Neuronal stem cell (in vitro differentiated cells): ENCODE measurements at regions not wholly inside any gene's neighbourhood (a gene's known extent, or its start where the extent isn't known, plus 50 kb on each side); places are given as distances from the start of the nearest gene placed in this dataset.
"Not testable (repeated sequence)": the region's sequence is repeated elsewhere in the genome, so short reads cannot be mapped to it uniquely, and the experiment has no call there.

ENCODE experiments used
- DNase-seq: peaks from one replicate; pipeline ENCODE4 v3.0.0-alpha.2; 2013; ENCODE audit warnings: low spot score
- H2AFZ ChIP-seq: one replicate; pipeline ENCODE4 v1.6.1; 2013; ENCODE audit warnings: mild to moderate bottlenecking, low read length, inconsistent platforms
- H2AK5ac ChIP-seq: 2 replicates; pipeline ENCODE4 v1.6.1; 2013; ENCODE audit warnings: low read depth, mild to moderate bottlenecking, inconsistent platforms, low read length, moderate library complexity, mixed read lengths
- H2BK120ac ChIP-seq: 2 replicates; pipeline ENCODE4 v1.6.1; 2013; ENCODE audit warnings: low read depth, mild to moderate bottlenecking, inconsistent platforms, low read length, moderate library complexity, mixed read lengths
- H2BK12ac ChIP-seq: one replicate; pipeline ENCODE4 v1.6.1; 2013; ENCODE audit warnings: low read length, inconsistent platforms
- H2BK15ac ChIP-seq: 2 replicates; pipeline ENCODE4 v1.6.1; 2013; ENCODE audit warnings: mild to moderate bottlenecking, low read length, inconsistent platforms, mixed read lengths
- H2BK5ac ChIP-seq: one replicate; pipeline ENCODE4 v1.6.1; 2013; ENCODE audit warnings: inconsistent platforms, mild to moderate bottlenecking, low read length, moderate library complexity
- H3K14ac ChIP-seq: one replicate; pipeline ENCODE4 v1.6.1; 2013; ENCODE audit warnings: low read length, inconsistent platforms
- H3K18ac ChIP-seq: 2 replicates; pipeline ENCODE4 v1.6.1; 2013; ENCODE audit warnings: low read length, inconsistent platforms
- H3K23ac ChIP-seq: 2 replicates; pipeline ENCODE4 v1.6.1; 2013; ENCODE audit warnings: low read depth, mild to moderate bottlenecking, mixed read lengths, low read length, inconsistent platforms; ENCODE audit not compliant: poor library complexity
- H3K27ac ChIP-seq: replicated peaks from 3 replicates; pipeline ENCODE4 v1.5.1; 2013; ENCODE audit warnings: low read length, inconsistent platforms
- H3K27me3 ChIP-seq, 3 experiments: 2 replicates each; pipeline ENCODE4 v1.6.1; 2013; ENCODE audit warnings: low read length in 3 of 3, mild to moderate bottlenecking in 2 of 3, inconsistent platforms in 1 of 3, low read depth in 1 of 3, mixed read lengths in 1 of 3, moderate library complexity in 1 of 3; ENCODE audit not compliant: control insufficient read depth in 3 of 3, insufficient read depth in 3 of 3
- H3K36me3 ChIP-seq, 2 donors: replicated peaks in 1 of 2; 2 replicates each; pipeline ENCODE4 v1.6.1; 2013; ENCODE audit warnings: low read length in 2 of 2; ENCODE audit not compliant: control insufficient read depth in 2 of 2, insufficient read depth in 2 of 2
- H3K4ac ChIP-seq: 2 replicates; pipeline ENCODE4 v1.6.1; 2013; ENCODE audit warnings: inconsistent platforms, mild to moderate bottlenecking, low read length, moderate library complexity
- H3K4me1 ChIP-seq, 2 donors: 1 replicate in 1 of 2; 2 replicates in 1 of 2; pipeline ENCODE4 v1.6.1; 2013; ENCODE audit warnings: low read length in 2 of 2, low read depth in 1 of 2; ENCODE audit not compliant: control insufficient read depth in 2 of 2, insufficient read depth in 1 of 2
- H3K4me2 ChIP-seq: one replicate; pipeline ENCODE4 v1.6.1; 2013; ENCODE audit warnings: mild to moderate bottlenecking, low read length, inconsistent platforms; ENCODE audit not compliant: insufficient read depth, poor library complexity, severe bottlenecking
- H3K4me3 ChIP-seq, 2 donors: 2 replicates each; pipeline ENCODE4 v1.5.1; 2013; ENCODE audit warnings: low read length in 2 of 2, mild to moderate bottlenecking in 2 of 2, inconsistent platforms in 1 of 2, moderate library complexity in 1 of 2
- H3K79me1 ChIP-seq: one replicate; pipeline ENCODE4 v1.6.1; 2013; ENCODE audit warnings: low read depth, mild to moderate bottlenecking, inconsistent platforms, low read length, moderate library complexity
- H3K9ac ChIP-seq: one replicate; pipeline ENCODE4 v1.6.1; 2013; ENCODE audit warnings: mild to moderate bottlenecking, low read depth, low read length, inconsistent platforms; ENCODE audit not compliant: poor library complexity
- H3K9me3 ChIP-seq, 2 donors: replicated peaks in 1 of 2; 2 replicates each; pipeline versions ENCODE3 to v1.6.1; 2013; ENCODE audit warnings: low read length in 2 of 2, mild to moderate bottlenecking in 2 of 2, inconsistent platforms in 1 of 2, low read depth in 1 of 2, mixed read lengths in 1 of 2, moderate library complexity in 1 of 2; ENCODE audit not compliant: control insufficient read depth in 2 of 2, insufficient read depth in 1 of 2
- H4K8ac ChIP-seq: one replicate; pipeline ENCODE4 v1.6.1; 2013; ENCODE audit warnings: low read depth, mild to moderate bottlenecking, inconsistent platforms, low read length, moderate library complexity
- H4K91ac ChIP-seq: one replicate; pipeline ENCODE4 v1.6.1; 2013; ENCODE audit warnings: low read length, low read depth, mild to moderate bottlenecking, inconsistent platforms; ENCODE audit not compliant: poor library complexity
- WGBS, 2 donors: extraction: QIAGEN DNeasy Blood & Tissue Kit; methylation state at CpG; one replicate each; pipeline ENCODE4 v1.1.7; 2013; ENCODE audit warnings: missing lambda C conversion rate in 2 of 2, mixed read lengths in 1 of 2; ENCODE audit not compliant: insufficient read length in 2 of 2, insufficient replicate concordance in 1 of 2; ENCODE audit errors: extremely low coverage in 2 of 2; 5-methylcytosine and 5-hydroxymethylcytosine counted together

DNA sequence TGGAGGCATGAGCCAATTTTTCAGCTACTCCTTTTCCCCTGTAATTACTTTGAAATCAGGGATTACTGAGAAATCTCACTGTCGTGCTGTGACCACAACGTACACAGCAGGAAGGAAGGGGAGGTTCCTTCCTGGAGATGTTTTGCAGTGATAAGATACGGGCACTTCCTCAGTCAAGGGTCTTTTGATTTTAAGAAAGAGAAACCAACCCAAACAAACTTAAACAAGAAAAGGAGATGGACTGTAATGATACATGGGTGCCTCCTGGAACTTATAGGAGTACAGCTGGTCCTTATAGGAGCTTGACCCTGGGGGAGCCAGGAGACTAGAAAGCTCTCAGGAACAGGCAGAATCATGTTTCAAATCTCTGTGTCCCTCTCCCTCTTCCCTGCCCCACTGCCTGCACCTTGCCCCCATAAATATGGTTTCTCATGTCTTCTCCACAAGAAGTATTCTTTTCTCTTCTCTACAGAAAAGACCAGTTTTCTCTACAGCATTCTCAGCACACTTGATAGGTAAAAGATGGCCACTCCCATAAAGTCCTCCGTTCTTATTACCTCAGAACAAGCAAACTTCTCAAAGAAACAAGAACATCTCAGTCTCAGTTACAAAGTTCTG, 281.1 kb upstream of the AMIGO2 start:
- Histone ChIP-seq H3K4me2 (no peak overlapping the region), H3K4me3 (no peak overlapping the region), H3K27ac (no peak overlapping the region), H3K9me3 (no peaks in the 10 kb centered on the region), H3K4ac (no peak overlapping the region), H3K27me3 (no peaks in the 10 kb centered on the region), H3K4me1 (no peaks in the 10 kb centered on the region), H4K91ac (no peak overlapping the region), H3K23ac (no peak overlapping the region), H2BK120ac (no peak overlapping the region), H3K79me1 (no peaks in the 10 kb centered on the region), H2BK15ac (no peak overlapping the region), H3K36me3 (no peaks in the 10 kb centered on the region), H3K9ac (no peak overlapping the region), H2BK5ac (no peak overlapping the region), H2AFZ (no peak overlapping the region), H2AK5ac (no peak overlapping the region), H3K14ac (no peak overlapping the region), H2BK12ac (no peak overlapping the region), H3K18ac (no peak overlapping the region), H4K8ac (no peak overlapping the region)
- DNase-seq, result no peak
- WGBS, 2 donors, result no CpG with 5 or more reads among the region's 4 CpGs

GRCh38 chr12:47360093-47360480, 280.3 kb upstream of the AMIGO2 start:
- Histone ChIP-seq H3K4me3 (no peak overlapping the region), H3K27me3 (no peaks in the 10 kb centered on the region), H3K14ac (no peak overlapping the region), H2BK12ac (no peak overlapping the region), H3K27ac (no peak overlapping the region), H2AFZ (no peak overlapping the region), H3K4me2 (no peak overlapping the region), H4K91ac (no peak overlapping the region), H3K4ac (no peak overlapping the region), H3K79me1 (no peaks in the 10 kb centered on the region), H2AK5ac (no peak overlapping the region), H3K23ac (no peak overlapping the region), H3K18ac (no peak overlapping the region), H2BK120ac (no peak overlapping the region), H4K8ac (no peak overlapping the region), H2BK5ac (no peak overlapping the region), H3K9ac (no peak overlapping the region), H2BK15ac (no peak overlapping the region), H3K36me3 (no peaks in the 10 kb centered on the region), H3K9me3 (no peaks in the 10 kb centered on the region), H3K4me1 (no peaks in the 10 kb centered on the region)
- no peak for DNase-seq
- no CpG with 5 or more reads among the region's 1 CpG for WGBS, 2 donors

DNA sequence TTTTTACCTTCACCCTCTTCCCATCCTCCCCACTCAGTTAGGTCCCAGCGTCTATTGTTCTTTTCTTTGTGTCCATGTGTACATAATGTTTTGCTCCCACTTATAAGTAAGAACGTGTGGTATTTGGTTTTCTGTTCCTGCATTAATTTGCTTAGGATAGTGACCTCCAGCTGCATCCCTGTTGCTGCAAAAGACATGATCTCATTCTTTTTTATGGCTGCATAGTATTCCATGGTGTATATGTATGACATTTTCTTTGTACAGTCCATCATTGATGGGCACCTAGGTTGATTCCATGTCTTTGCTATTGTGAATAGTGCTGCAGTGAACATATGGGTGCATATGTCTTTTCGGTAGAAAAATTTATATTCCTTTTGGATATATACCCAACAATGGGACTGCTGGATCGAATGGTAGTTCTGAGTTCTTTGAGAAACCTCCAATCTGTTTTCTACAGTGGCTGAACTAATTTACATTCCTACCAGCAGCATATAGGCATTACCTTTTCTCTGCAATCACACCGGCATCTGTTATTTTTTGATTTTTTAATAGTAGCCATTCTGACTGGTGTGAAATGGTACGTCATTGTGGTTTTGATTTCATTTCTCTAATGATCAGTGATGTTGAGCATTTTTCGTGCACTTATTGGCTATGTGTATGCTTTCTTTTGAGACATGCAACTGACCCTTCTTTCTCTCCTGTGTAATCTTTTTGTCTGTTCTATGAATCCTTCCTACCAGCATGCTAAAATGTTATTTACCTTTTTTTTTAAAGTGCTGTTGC, 279.7 kb upstream of the AMIGO2 start:
- WGBS, 2 donors, result no CpG with 5 or more reads among the region's 7 CpGs
- no peak overlapping the region for H3K23ac ChIP-seq
- DNase-seq, result no peak

DNA sequence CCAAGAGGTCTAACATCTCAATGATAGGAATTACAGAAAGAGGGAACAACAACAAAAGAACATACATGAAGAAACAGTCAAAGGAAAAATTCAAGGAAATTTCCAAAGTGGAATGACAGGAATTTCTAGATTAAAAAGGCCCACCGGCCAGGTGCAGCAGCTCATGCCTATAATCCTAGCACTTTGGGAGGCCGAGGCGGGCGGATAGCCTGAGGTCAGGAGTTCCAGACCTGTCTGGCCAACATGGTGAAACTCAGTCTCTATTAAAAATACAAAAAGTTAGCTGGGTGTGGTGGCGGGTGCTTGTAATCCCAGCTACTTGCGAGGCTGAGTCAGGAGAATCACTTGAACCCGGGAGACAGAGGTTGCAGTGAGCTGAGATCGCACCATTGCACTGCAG, 277.2 kb upstream of the AMIGO2 start:
- not testable (repeated sequence) for H3K4ac ChIP-seq, H3K9ac ChIP-seq, H2AK5ac ChIP-seq, H3K27ac ChIP-seq, H2AFZ ChIP-seq, DNase-seq, H3K23ac ChIP-seq, H3K18ac ChIP-seq, H2BK15ac ChIP-seq, H2BK120ac ChIP-seq, H2BK12ac ChIP-seq, H3K36me3 ChIP-seq, H4K91ac ChIP-seq, H3K4me3 ChIP-seq, H3K4me1 ChIP-seq, H3K4me2 ChIP-seq, H3K14ac ChIP-seq, H4K8ac ChIP-seq, H2BK5ac ChIP-seq, H3K9me3 ChIP-seq, H3K79me1 ChIP-seq, H3K27me3 ChIP-seq
- no CpG with 5 or more reads among the region's 8 CpGs for WGBS, 2 donors

More for the DNA sequence above, 279.7 kb upstream of the AMIGO2 start:
- Histone ChIP-seq H3K9me3 (no peaks in the 10 kb centered on the region), H2AFZ (no peak overlapping the region), H3K4me1 (no peaks in the 10 kb centered on the region), H3K27ac (no peak overlapping the region), H2BK12ac (no peak overlapping the region), H3K9ac (no peak overlapping the region), H2BK15ac (no peak overlapping the region), H2AK5ac (no peak overlapping the region), H3K4ac (no peak overlapping the region), H4K91ac (no peak overlapping the region), H3K4me2 (no peak overlapping the region), H3K79me1 (no peaks in the 10 kb centered on the region), H3K36me3 (no peaks in the 10 kb centered on the region), H4K8ac (no peak overlapping the region), H3K27me3 (no peaks in the 10 kb centered on the region), H3K4me3 (no peak overlapping the region), H3K14ac (no peak overlapping the region), H3K18ac (no peak overlapping the region), H2BK5ac (no peak overlapping the region), H2BK120ac (no peak overlapping the region)
